ENCODE measurements at regions not wholly inside any gene's neighbourhood (a gene's known extent, or its start where the extent isn't known, plus 50 kb on each side); places are given as distances from the start of the nearest gene placed in this dataset.

- Mint-ChIP-seq H3K4me1 (no peaks in the 10 kb centered on the region), H3K4me3 (no peak overlapping the region), H3K9me3 (peaks cover 22% of the 10 kb centered on the region), H3K27ac (no peak overlapping the region), H3K36me3 (ENCODE audit: low read depth) (peaks cover 39% of the 10 kb centered on the region), H3K27me3 (ENCODE audit: low read depth, poor library complexity) (peaks cover 5% of the 10 kb centered on the region)
- TF ChIP-seq CTCF (IDR thresholded peaks at IDR 0.05): no peak
- no peak for DNase-seq
Measured at GRCh38 chrX:131393426-131393825, 104.3 kb upstream of the IGSF1 start.

GRCh38 chrX:131394384-131394783 is 105.3 kb upstream of the IGSF1 start:
- Mint-ChIP-seq H3K27me3 (ENCODE audit: low read depth, poor library complexity) (peaks cover 8% of the 10 kb centered on the region), H3K36me3 (ENCODE audit: low read depth) (peaks cover 39% of the 10 kb centered on the region), H3K9me3 (peaks cover 12% of the 10 kb centered on the region), H3K4me3 (no peak overlapping the region), H3K4me1 (no peaks in the 10 kb centered on the region), H3K27ac (no peak overlapping the region)
- no peak for DNase-seq
- TF ChIP-seq CTCF (IDR thresholded peaks at IDR 0.05): no peak

- Mint-ChIP-seq H3K36me3 (ENCODE audit: low read depth) (peaks cover 19% of the 10 kb centered on the region), H3K4me3 (no peak overlapping the region), H3K27ac (no peak overlapping the region), H3K27me3 (ENCODE audit: low read depth, poor library complexity) (peaks cover 8% of the 10 kb centered on the region), H3K4me1 (no peaks in the 10 kb centered on the region), H3K9me3 (no peaks in the 10 kb centered on the region)
- no peak for TF ChIP-seq CTCF (IDR thresholded peaks at IDR 0.05)
- DNase-seq: no peak
Measured at GRCh38 chrX:131397891-131398290, 108.8 kb upstream of the IGSF1 start.

GRCh38 chrX:131399678-131400428 is 110.7 kb upstream of the IGSF1 start:
- DNase-seq: no peak
- H3K9me3 Mint-ChIP-seq: no peaks in the 10 kb centered on the region
- H3K4me1 Mint-ChIP-seq: no peaks in the 10 kb centered on the region
- H3K36me3 Mint-ChIP-seq (ENCODE audit: low read depth): peaks cover 19% of the 10 kb centered on the region
- peaks cover 8% of the 10 kb centered on the region for H3K27me3 Mint-ChIP-seq (ENCODE audit: low read depth, poor library complexity)
- H3K27ac Mint-ChIP-seq: no peak overlapping the region
- TF ChIP-seq CTCF (IDR thresholded peaks at IDR 0.05): no peak
- H3K4me3 Mint-ChIP-seq: no peak overlapping the region

GRCh38 chrX:131402124-131402811 is 113.2 kb upstream of the IGSF1 start:
- H3K27me3 Mint-ChIP-seq (ENCODE audit: low read depth, poor library complexity): peaks cover 8% of the 10 kb centered on the region
- H3K27ac Mint-ChIP-seq: no peak overlapping the region
- H3K9me3 Mint-ChIP-seq: no peaks in the 10 kb centered on the region

More at GRCh38 chrX:131402124-131402811, 113.2 kb upstream of the IGSF1 start:
- no peak for DNase-seq
- no peak for TF ChIP-seq CTCF (IDR thresholded peaks at IDR 0.05)
- Mint-ChIP-seq H3K4me1 (no peaks in the 10 kb centered on the region), H3K4me3 (no peak overlapping the region), H3K36me3 (ENCODE audit: low read depth) (peaks cover 19% of the 10 kb centered on the region)
